Sigmoid colon (tissue), 6 donors: ENCODE measurements at regions not wholly inside any gene's neighbourhood (a gene's known extent, or its start where the extent isn't known, plus 50 kb on each side); places are given as distances from the start of the nearest gene placed in this dataset.

Experiments
- DNase-seq: peaks from one replicate; pipeline ENCODE4 v3.0.0-alpha.2; 2019
- H3K27ac ChIP-seq, 4 donors: fragments of 200-600 bp; sonication (generic); one replicate each; pipeline ENCODE4 v1.5.1; 2016 to 2019; ENCODE audit warnings: mild to moderate bottlenecking in 1 of 4
- H3K27me3 ChIP-seq, 3 donors: fragments of 200-600 bp; sonication (generic); one replicate each; pipeline ENCODE4 v1.5.1; 2019; ENCODE audit warnings: mild to moderate bottlenecking in 1 of 3
- H3K36me3 ChIP-seq, 4 donors: fragments of 200-600 bp; sonication (generic); one replicate each; pipeline ENCODE4 v1.5.1; 2016 to 2019
- H3K4me1 ChIP-seq, 4 donors: fragments of 200-600 bp; sonication (generic); one replicate each; pipeline ENCODE4 v1.5.1; 2017 to 2019
- H3K4me3 ChIP-seq, 4 donors: fragments of 200-600 bp; sonication (generic); one replicate each; pipeline ENCODE4 v1.5.1; 2017 to 2019; ENCODE audit warnings: mild to moderate bottlenecking in 2 of 4, moderate library complexity in 1 of 4
- H3K9me3 ChIP-seq, 4 donors: fragments of 200-600 bp in 3 of 4; sonication (generic) in 3 of 4; one replicate each; pipeline versions ENCODE4 v1.5.1 to v1.6.1; 2013 to 2019
- CTCF ChIP-seq, 4 experiments: fragments of 450-650 bp in 3 of 4; fragments of 200-600 bp in 1 of 4; IDR thresholded peaks; one replicate each; pipeline ENCODE4 v1.5.1; 2016 to 2019; ENCODE audit warnings: antibody characterized with exemption in 4 of 4, mild to moderate bottlenecking in 3 of 4, moderate library complexity in 2 of 4
- EP300 ChIP-seq, 4 donors: sonication (generic); formaldehyde crosslinking; IDR thresholded peaks; one replicate each; pipeline ENCODE4 v1.6.1; 2017; ENCODE audit warnings: antibody characterized with exemption in 4 of 4
- POLR2A ChIP-seq, 2 donors: fragments of 450-650 bp; IDR thresholded peaks; one replicate each; pipeline ENCODE4 v1.6.1; 2016; ENCODE audit warnings: antibody characterized with exemption in 2 of 2, mild to moderate bottlenecking in 2 of 2, moderate library complexity in 2 of 2
- POLR2AphosphoS5 ChIP-seq, 4 donors: sonication (generic); formaldehyde crosslinking; IDR thresholded peaks; one replicate each; pipeline ENCODE4 v1.6.1; 2017; ENCODE audit warnings: antibody characterized with exemption in 4 of 4
- WGBS, 2 donors: extraction: QIAGEN DNeasy Blood & Tissue Kit; methylation state at CpG; one replicate each; pipeline ENCODE4 v1.1.7; 2013; 5-methylcytosine and 5-hydroxymethylcytosine counted together
- intact Hi-C: fragments of 100-400 bp; cut with DNase I; formaldehyde crosslinking; loops from one replicate; pipeline ENCODE4 v1.15.1; 2023
- donor health status: healthy with polysubstance abuse.
- donor health status: healthy.

GRCh38 chr2:215677481-215677880 lies 241.6 kb upstream of the FN1 start:
- Histone ChIP-seq H3K4me3 (no peak overlapping the region), H3K27ac (no peak overlapping the region), H3K4me1 (peaks cover 0 to 4% (median 0%) of the 10 kb centered on the region in 4 donors), H3K27me3 (no peaks in the 10 kb centered on the region), H3K36me3 (no peaks in the 10 kb centered on the region), H3K9me3 (no peaks in the 10 kb centered on the region)
- no peak for DNase-seq
- WGBS, 2 donors: 48 to 88% methylated on average over 2 of the region's 2 CpGs
- TF ChIP-seq POLR2AphosphoS5 (IDR thresholded peaks at IDR 0.05): no peak
- TF ChIP-seq POLR2A (IDR thresholded peaks at IDR 0.05): no peak
- no peak for TF ChIP-seq CTCF (IDR thresholded peaks at IDR 0.05)
- TF ChIP-seq EP300 (IDR thresholded peaks at IDR 0.05): no peak
- intact Hi-C loops: no loop called here

DNA sequence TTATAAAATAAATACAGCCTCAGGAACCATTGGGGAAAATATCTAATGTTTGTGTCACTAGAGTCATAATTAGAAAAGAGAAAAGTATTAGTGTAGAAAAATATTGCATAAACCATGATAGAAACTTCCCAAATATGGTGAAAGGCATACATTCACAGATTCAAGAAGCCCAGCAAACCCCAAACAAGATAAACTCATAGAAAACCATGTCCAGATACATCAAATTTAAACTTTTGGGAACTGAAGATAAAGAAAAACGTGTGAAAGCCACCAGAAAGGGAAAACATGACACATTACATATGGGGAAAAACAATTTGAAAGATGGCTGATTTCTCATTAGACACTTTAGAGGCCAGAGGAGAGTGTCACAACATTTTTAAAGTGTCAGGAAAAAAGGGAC lies 236.5 kb upstream of the FN1 start:
- no peak overlapping the region for H3K4me3 ChIP-seq
- H3K27me3 ChIP-seq: no peaks in the 10 kb centered on the region
- peaks cover 0 to 25% (median 18%) of the 10 kb centered on the region in 4 donors for H3K4me1 ChIP-seq
- intact Hi-C loops: no loop called here
- H3K36me3 ChIP-seq: no peaks in the 10 kb centered on the region
- no peak overlapping the region for H3K27ac ChIP-seq
- H3K9me3 ChIP-seq: no peaks in the 10 kb centered on the region
- 66 to 71% methylated on average over 1 of the region's 1 CpG for WGBS, 2 donors
- DNase-seq: no peak
- TF ChIP-seq EP300 (IDR thresholded peaks at IDR 0.05) (no peak), CTCF (IDR thresholded peaks at IDR 0.05) (no peak), POLR2AphosphoS5 (IDR thresholded peaks at IDR 0.05) (no peak), POLR2A (IDR thresholded peaks at IDR 0.05) (no peak)

GRCh38 chr2:215671691-215672090 lies 235.8 kb upstream of the FN1 start:
- Histone ChIP-seq H3K27ac (no peak overlapping the region), H3K9me3 (no peaks in the 10 kb centered on the region), H3K4me3 (no peak overlapping the region), H3K36me3 (no peaks in the 10 kb centered on the region), H3K4me1 (peaks cover 0 to 28% (median 20%) of the 10 kb centered on the region in 4 donors), H3K27me3 (no peaks in the 10 kb centered on the region)
- WGBS, 2 donors: 81 to 89% methylated on average over 6 of the region's 6 CpGs
- intact Hi-C loops: no loop called here
- DNase-seq: no peak
- no peak for TF ChIP-seq CTCF (IDR thresholded peaks at IDR 0.05)
- TF ChIP-seq POLR2A (IDR thresholded peaks at IDR 0.05): no peak
- TF ChIP-seq POLR2AphosphoS5 (IDR thresholded peaks at IDR 0.05): no peak
- TF ChIP-seq EP300 (IDR thresholded peaks at IDR 0.05): no peak

- Histone ChIP-seq H3K4me3 (no peak overlapping the region), H3K27ac (no peak overlapping the region), H3K36me3 (no peaks in the 10 kb centered on the region), H3K27me3 (no peaks in the 10 kb centered on the region), H3K9me3 (no peaks in the 10 kb centered on the region), H3K4me1 (peaks cover 0 to 28% (median 20%) of the 10 kb centered on the region in 4 donors)
- DNase-seq: no peak
- TF ChIP-seq CTCF (IDR thresholded peaks at IDR 0.05) (no peak), POLR2A (IDR thresholded peaks at IDR 0.05) (no peak)
- intact Hi-C loops: no loop called here
- WGBS, 2 donors: 89 to 93% methylated on average over 2 of the region's 2 CpGs
Measured at GRCh38 chr2:215671244-215671643, 235.4 kb upstream of the FN1 start.

DNA sequence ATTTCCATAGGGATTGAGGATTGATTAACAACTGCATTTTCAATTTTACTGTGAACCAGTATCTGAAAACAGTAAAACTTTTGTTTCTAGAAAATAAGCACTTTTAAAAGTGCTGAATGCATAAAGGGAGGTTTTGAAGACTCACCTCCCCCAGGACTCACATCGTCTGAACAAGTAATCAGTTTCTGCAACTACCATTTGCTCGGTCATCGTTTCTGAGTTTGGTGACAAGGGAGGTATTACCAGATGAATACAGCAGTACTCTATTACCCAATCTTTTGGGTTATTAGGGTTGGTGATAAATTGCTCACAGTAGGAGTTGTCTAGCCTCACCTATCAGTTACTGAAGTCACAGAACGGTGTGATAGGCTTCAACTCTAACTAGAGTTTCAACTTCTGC lies 234.5 kb upstream of the FN1 start:
- whole genome bisulfite sequencing, 2 donors: 84 to 90% methylated on average over 4 of the region's 4 CpGs
- Histone ChIP-seq H3K4me1 (peaks cover 0 to 28% (median 20%) of the 10 kb centered on the region in 4 donors), H3K9me3 (no peaks in the 10 kb centered on the region), H3K27me3 (no peaks in the 10 kb centered on the region), H3K4me3 (no peak overlapping the region), H3K36me3 (no peaks in the 10 kb centered on the region), H3K27ac (peak overlapping the region in 3 of 4 donors; percentile 66 to 80 (median 76))
- TF ChIP-seq POLR2AphosphoS5 (IDR thresholded peaks at IDR 0.05): no peak
- DNase-seq: no peak
- intact Hi-C loops: no loop called here
